22Rv1 (cell line): ENCODE measurements at regions not wholly inside any gene's neighbourhood (a gene's known extent, or its start where the extent isn't known, plus 50 kb on each side); places are given as distances from the start of the nearest gene placed in this dataset.

Experiments used
- ZFX ChIP-seq: fragments of 450-650 bp; IDR thresholded peaks from 2 replicates; pipeline ENCODE4 v1.6.1; 2017; ENCODE audit warnings: antibody characterized with exemption, borderline replicate concordance
- TF ChIP-seq, protein P1 (sequence below): fragments of 450-650 bp; IDR thresholded peaks from 2 replicates; pipeline ENCODE4 v1.5.1; 2017; ENCODE audit warnings: mild to moderate bottlenecking

DNA sequence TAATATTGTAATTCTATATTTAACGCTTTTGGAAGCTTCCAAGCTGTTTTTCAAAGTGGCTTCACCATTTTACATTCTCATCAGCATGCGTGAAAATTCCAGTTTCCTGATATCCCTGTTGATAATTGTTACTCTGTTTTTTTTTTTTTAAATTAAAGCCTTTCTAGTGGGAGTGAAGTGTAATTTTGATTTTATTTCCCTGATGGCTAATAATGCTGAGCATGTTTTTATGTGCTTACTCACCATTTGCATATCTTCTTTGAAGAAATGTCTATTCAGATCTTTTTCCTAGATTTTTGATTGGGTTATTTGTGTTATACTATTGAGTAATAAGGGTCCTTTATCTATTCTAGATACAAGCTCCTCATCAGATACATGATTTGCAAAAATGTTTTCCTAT, 382.8 kb upstream of the HS6ST1 start:
- TF ChIP-seq, protein P1, sequence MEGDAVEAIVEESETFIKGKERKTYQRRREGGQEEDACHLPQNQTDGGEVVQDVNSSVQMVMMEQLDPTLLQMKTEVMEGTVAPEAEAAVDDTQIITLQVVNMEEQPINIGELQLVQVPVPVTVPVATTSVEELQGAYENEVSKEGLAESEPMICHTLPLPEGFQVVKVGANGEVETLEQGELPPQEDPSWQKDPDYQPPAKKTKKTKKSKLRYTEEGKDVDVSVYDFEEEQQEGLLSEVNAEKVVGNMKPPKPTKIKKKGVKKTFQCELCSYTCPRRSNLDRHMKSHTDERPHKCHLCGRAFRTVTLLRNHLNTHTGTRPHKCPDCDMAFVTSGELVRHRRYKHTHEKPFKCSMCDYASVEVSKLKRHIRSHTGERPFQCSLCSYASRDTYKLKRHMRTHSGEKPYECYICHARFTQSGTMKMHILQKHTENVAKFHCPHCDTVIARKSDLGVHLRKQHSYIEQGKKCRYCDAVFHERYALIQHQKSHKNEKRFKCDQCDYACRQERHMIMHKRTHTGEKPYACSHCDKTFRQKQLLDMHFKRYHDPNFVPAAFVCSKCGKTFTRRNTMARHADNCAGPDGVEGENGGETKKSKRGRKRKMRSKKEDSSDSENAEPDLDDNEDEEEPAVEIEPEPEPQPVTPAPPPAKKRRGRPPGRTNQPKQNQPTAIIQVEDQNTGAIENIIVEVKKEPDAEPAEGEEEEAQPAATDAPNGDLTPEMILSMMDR = no peak
- TF ChIP-seq ZFX = no peak
